ENCODE measurements at regions not wholly inside any gene's neighbourhood (a gene's known extent, or its start where the extent isn't known, plus 50 kb on each side); places are given as distances from the start of the nearest gene placed in this dataset.
A peak's percentile ranks its signal among the peaks of the same experiment; 100 is the strongest.

- Histone ChIP-seq H3K4me3 (no peak overlapping the region), H3K4me1 (peaks cover 15% of the 10 kb centered on the region), H3K27me3 (no peaks in the 10 kb centered on the region), H3K36me3 (replicated peaks in 1 of 2; ENCODE audit: insufficient read depth in 1 of 2, low read depth in 2 of 2) (no peaks in the 10 kb centered on the region), H3K9me3 (no peaks in the 10 kb centered on the region), H3K27ac (peak overlapping the region in 3 of 4 donors; percentile 58 to 65 (median 65))
- no peak for TF ChIP-seq POLR2A (IDR thresholded peaks at IDR 0.05)
- TF ChIP-seq, protein P1, sequence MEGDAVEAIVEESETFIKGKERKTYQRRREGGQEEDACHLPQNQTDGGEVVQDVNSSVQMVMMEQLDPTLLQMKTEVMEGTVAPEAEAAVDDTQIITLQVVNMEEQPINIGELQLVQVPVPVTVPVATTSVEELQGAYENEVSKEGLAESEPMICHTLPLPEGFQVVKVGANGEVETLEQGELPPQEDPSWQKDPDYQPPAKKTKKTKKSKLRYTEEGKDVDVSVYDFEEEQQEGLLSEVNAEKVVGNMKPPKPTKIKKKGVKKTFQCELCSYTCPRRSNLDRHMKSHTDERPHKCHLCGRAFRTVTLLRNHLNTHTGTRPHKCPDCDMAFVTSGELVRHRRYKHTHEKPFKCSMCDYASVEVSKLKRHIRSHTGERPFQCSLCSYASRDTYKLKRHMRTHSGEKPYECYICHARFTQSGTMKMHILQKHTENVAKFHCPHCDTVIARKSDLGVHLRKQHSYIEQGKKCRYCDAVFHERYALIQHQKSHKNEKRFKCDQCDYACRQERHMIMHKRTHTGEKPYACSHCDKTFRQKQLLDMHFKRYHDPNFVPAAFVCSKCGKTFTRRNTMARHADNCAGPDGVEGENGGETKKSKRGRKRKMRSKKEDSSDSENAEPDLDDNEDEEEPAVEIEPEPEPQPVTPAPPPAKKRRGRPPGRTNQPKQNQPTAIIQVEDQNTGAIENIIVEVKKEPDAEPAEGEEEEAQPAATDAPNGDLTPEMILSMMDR (IDR thresholded peaks at IDR 0.05): peak; percentile 88 to 94 (median 92)
- 32 to 36% methylated on average over 9 of the region's 9 CpGs for WGBS, 2 donors
- ATAC-seq: peak; percentile 87
- peak; percentile 83 to 90 (median 88) for DNase-seq
- intact Hi-C loops (cut with DNase I): loop anchor here (10.0 kb wide), 1 partner anchor 324 kb away; the partner anchor contains the start of gene ZSWIM6
These were observed 326.5 kb downstream of the ZSWIM6 start for GRCh38 chr5:61658592-61659008.

DNA sequence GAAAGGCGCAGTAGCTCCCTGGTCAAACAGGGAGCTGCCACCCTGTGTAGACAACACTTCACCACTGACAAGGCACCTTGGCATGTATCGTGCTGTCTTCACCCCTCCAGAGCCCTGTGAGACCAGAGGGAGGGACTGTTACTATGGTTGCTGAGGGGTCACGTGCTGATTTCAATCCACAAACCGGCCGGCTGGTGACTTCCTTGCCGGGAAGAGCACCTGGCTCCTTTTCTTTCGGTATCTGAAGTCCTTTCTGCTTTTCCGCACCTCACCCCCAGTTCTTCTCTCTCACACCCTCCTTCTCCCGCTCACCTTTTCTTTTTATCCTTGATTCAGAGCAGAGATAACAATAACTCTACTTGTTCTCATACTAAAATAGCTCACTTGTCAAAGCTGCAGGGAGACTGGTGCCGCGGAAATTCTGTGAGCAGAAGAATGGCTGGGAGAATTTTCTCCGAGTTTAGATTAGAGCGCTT lies 327.2 kb downstream of the ZSWIM6 start:
- peak in 1 of 3 donors; percentile 18 for TF ChIP-seq POLR2A (IDR thresholded peaks at IDR 0.05)
- TF ChIP-seq, protein P1 (IDR thresholded peaks at IDR 0.05): no peak
- Histone ChIP-seq H3K4me3 (no peak overlapping the region), H3K9me3 (no peaks in the 10 kb centered on the region), H3K36me3 (replicated peaks in 1 of 2; ENCODE audit: insufficient read depth in 1 of 2, low read depth in 2 of 2) (no peaks in the 10 kb centered on the region), H3K27me3 (no peaks in the 10 kb centered on the region), H3K27ac (peak overlapping the region in 3 of 4 donors; percentile 58 to 65 (median 65)), H3K4me1 (peaks cover 15% of the 10 kb centered on the region)
- ATAC-seq (peak; percentile 93), DNase-seq (peak; percentile 72 to 87 (median 80))
- intact Hi-C loops (cut with DNase I): loop anchor here (10.0 kb wide), 1 partner anchor 324 kb away; the partner anchor contains the start of gene ZSWIM6
- 34 to 43% methylated on average over 13 of the region's 13 CpGs for WGBS, 2 donors

- no peak for TF ChIP-seq POLR2A (IDR thresholded peaks at IDR 0.05)
- Histone ChIP-seq H3K27me3 (no peaks in the 10 kb centered on the region), H3K4me1 (peaks cover 15% of the 10 kb centered on the region), H3K9me3 (no peaks in the 10 kb centered on the region), H3K4me3 (no peak overlapping the region), H3K36me3 (replicated peaks in 1 of 2; ENCODE audit: insufficient read depth in 1 of 2, low read depth in 2 of 2) (no peaks in the 10 kb centered on the region), H3K27ac (no peak overlapping the region)
- WGBS, 2 donors: 80 to 85% methylated on average over 5 of the region's 5 CpGs
- no peak for ATAC-seq
- DNase-seq: no peak
- intact Hi-C loops (cut with DNase I): loop anchor here (10.0 kb wide), 1 partner anchor 262 kb away; no protein-coding TSS in a partner anchor
These were observed 330.6 kb downstream of the ZSWIM6 start for GRCh38 chr5:61662670-61663069.

DNA sequence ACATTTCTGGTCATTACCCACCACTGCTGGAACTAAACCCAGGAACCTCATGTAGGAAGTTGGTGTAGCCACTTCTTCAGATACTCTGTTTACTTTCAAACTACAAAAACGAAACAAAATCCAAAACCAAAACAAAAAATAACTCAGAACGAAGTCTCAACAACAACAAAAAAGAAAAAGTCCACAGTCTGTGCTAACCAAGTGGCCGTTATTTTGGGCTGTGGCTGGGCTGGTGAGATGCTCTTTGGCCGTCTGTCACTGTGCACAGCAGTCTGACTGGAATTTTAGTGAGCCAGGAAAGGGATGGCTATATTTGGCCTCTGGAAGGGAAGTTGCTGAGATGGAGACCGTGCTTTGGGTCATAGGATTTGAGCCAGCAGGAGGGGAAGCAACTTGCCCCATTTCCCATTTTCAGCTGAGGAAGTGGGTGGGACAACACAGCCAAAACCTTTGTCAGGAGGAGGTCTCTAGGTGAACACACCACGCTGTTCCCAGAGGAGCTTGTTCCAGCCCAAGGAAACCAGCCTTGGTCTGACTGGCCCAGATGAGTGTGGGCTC lies 334.1 kb downstream of the ZSWIM6 start:
- ATAC-seq (peak; percentile 30), DNase-seq (no peak)
- Histone ChIP-seq H3K27me3 (no peaks in the 10 kb centered on the region), H3K9me3 (no peaks in the 10 kb centered on the region), H3K36me3 (replicated peaks in 1 of 2; ENCODE audit: insufficient read depth in 1 of 2, low read depth in 2 of 2) (no peaks in the 10 kb centered on the region), H3K4me3 (no peak overlapping the region), H3K27ac (no peak overlapping the region), H3K4me1 (no peaks in the 10 kb centered on the region)
- TF ChIP-seq POLR2A (IDR thresholded peaks at IDR 0.05): no peak
- TF ChIP-seq, protein P1 (IDR thresholded peaks at IDR 0.05): no peak
- 72 to 78% methylated on average over 6 of the region's 6 CpGs for WGBS, 2 donors
- intact Hi-C loops (cut with DNase I): loop anchor here (10.0 kb wide), 1 partner anchor 259 kb away; no protein-coding TSS in a partner anchor

GRCh38 chr5:61667525-61668218 lies 335.6 kb downstream of the ZSWIM6 start:
- no peaks in the 10 kb centered on the region for H3K27me3 ChIP-seq
- TF ChIP-seq, protein P1 (IDR thresholded peaks at IDR 0.05): no peak
- no peak for TF ChIP-seq POLR2A (IDR thresholded peaks at IDR 0.05)
- H3K36me3 ChIP-seq (replicated peaks in 1 of 2; ENCODE audit: insufficient read depth in 1 of 2, low read depth in 2 of 2): no peaks in the 10 kb centered on the region
- H3K9me3 ChIP-seq: no peaks in the 10 kb centered on the region
- no peak overlapping the region for H3K4me3 ChIP-seq
- H3K4me1 ChIP-seq: no peaks in the 10 kb centered on the region
- WGBS, 2 donors: 22 to 31% methylated on average over 6 of the region's 6 CpGs
- H3K27ac ChIP-seq: no peak overlapping the region
- DNase-seq (no peak), ATAC-seq (no peak)
- intact Hi-C loops (cut with DNase I): loop anchor here (10.0 kb wide), 1 partner anchor 257 kb away; no protein-coding TSS in a partner anchor

Data from body of pancreas (tissue), 4 donors.